HG03565 (cell line): ENCODE measurements at regions not wholly inside any gene's neighbourhood (a gene's known extent, or its start where the extent isn't known, plus 50 kb on each side); places are given as distances from the start of the nearest gene placed in this dataset.

ENCODE experiments used
- ATAC-seq: cut with Tn5 transposase; IDR thresholded peaks from one replicate; pipeline ENCODE4 v1.9.1; 2021; ENCODE audit warnings: mild to moderate bottlenecking, moderate library complexity; ENCODE audit not compliant: unreplicated experiment

- ATAC-seq, result no peak
Observed at GRCh38 chr16:80198311-80199299, 342.2 kb upstream of the DYNLRB2 start.

- no peak for ATAC-seq
Observed at GRCh38 chr16:80197741-80198201, 343.0 kb upstream of the DYNLRB2 start.

DNA sequence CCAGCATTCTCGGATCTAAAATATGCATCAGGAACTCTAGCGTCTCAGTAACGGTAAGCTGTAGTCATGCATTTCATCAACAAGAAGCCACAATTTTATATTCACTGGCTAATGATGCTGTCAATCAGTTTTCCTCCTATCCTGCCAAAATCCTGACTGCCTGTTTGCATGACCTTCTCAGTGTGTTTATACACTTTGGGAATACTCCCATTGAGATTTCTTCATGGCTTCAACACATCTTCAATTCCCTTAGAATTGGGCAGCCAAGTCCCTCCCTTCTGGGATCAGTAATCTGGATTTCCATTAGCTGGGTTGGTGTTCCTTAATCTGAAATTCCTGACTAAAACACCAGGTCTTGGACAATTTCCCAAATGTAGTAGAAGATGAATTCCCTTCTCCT lies 348.9 kb upstream of the DYNLRB2 start:
- no peak for ATAC-seq

- ATAC-seq, result no peak
Observed at GRCh38 chr16:80189476-80190175, 351.2 kb upstream of the DYNLRB2 start.

GRCh38 chr16:80176114-80176513 lies 364.7 kb upstream of the DYNLRB2 start:
- no peak for ATAC-seq

DNA sequence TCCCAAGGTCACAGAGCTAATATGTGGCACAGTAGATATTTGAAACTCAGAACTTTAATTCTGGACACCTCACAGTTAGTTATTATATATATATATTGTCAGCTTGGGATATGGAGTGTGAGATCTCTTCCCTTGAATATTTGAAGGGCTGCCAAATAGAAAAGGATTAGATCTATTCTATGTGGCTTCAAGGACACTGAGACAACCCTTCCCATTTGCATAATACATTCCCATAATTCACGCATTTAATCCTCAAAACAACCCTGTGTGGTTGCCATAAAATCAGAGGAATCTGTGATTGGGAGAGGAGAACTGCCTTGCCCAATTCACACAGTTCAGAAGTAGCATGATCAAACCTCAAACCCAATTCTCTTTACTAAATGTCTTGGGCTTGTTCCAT lies 365.8 kb upstream of the DYNLRB2 start:
- ATAC-seq, result no peak

DNA sequence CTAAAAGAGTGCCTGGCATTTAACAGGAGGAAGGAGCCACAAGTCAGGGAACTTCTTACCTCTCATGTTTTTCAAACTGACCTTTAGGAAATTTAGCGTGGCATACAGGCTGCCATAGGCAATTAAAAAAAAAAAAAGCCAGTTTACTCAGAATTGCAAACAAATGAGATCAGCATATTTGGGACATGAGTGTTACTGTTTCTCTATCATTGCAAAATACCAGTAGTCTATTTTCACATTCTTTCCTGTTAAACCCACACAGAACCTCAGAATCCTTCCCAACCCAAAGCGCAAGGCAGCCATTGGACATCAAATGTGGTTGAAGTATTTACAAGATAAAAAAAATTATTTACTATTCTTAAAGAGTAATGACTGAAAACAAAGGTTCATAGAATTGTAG lies 366.4 kb upstream of the DYNLRB2 start:
- no peak for ATAC-seq

- ATAC-seq, result no peak
Observed at GRCh38 chr16:80171746-80172145, 369.0 kb upstream of the DYNLRB2 start.

DNA sequence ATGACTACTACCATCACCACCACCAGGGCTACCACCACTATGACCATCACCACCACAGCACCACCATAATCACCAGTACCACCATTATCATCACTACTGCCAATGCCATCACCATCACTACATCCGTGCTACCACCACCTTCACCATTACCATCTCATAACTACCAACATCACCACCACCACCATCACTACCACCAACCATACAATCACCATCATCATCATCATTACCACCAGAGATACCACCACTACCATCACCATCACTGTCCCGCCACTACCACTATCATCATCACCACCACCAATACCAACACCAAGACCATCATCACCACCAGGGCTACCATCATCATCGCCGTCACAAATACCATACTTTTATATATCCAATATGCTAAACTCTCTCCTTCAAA lies 369.6 kb upstream of the DYNLRB2 start:
- no peak for ATAC-seq

GRCh38 chr16:80167657-80168390 lies 373.0 kb upstream of the DYNLRB2 start:
- ATAC-seq, result no peak

DNA sequence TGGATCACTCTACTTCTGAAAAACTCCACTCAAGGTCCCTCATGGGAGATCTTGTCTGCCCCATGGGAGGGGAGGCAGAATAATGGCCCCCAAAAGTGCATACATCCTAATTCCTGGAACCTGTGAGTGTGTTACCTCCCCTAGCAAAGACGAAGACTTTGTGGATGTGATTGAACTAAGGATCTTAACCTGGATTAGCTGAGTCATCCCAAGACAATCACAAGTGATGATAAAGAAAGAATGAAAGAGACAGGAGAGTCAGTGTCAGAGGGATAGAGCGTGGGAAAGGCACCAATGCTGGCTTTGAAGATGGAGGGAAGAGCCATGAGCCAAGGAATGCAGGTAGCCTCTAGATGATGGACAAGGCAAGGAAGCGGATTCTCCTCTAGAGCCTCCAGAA lies 374.7 kb upstream of the DYNLRB2 start:
- no peak for ATAC-seq

GRCh38 chr16:80164966-80165550 lies 375.7 kb upstream of the DYNLRB2 start:
- ATAC-seq, result no peak

DNA sequence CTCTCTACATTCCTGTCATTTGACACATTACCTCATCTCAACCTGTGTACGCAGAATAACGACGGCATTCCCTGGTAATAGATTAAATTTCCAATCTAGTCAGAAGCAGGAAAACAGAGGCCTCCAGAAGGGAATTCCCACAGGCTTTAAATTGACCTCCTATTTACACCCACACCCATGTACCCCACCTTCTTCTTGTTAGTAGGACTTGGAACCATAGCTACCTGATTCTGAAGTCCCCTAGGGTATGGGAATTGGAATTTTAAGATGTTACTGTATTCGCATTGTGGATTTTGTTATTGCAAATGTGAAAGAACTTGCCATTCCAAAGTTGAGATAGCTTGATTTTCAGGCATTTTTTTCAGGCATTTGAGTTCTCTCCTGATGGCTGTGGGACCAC lies 377.5 kb upstream of the DYNLRB2 start:
- no peak for ATAC-seq

DNA sequence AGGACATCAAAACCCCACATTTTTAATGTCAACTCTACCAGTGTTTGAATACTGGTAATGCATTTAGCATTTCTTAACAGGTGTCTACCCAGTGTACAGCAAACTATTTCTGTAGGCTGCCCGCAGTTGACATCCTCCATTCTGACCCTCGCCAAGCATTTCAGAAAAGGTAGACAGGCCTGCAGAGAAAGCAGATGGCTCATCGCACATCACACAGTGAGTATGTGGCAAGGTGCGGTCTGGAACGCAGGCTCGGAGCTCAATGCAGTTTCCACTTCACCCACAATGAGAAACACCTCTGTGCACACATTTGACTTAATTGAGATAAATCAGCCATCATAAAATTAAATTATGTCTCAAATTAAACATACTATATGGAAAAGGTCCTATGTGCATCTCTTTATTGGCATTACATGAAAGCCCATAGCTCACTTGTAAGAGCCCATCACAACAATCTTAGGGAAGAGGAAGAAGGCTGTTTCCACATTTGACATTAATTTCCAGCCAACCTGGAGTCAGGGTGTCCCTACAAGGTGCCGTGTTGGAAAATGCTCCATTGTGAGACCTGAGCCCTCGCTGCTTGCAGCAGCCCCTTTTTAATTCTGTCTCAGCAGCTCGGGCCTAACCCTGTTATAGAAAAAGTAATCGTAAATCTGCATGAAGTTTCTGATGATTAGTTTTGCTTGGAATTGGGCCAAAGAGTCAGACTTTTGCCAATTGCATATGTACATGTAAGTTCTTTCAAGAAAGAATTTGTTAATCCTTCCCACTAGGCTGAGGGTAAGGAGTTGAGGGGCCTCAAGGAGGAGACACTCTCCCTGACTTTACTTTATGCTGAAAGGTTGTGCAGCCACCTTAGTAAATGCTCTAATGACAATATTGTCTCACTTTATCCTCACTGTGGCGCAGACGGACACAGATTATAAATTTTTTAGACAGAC lies 378.7 kb upstream of the DYNLRB2 start:
- ATAC-seq, result no peak

DNA sequence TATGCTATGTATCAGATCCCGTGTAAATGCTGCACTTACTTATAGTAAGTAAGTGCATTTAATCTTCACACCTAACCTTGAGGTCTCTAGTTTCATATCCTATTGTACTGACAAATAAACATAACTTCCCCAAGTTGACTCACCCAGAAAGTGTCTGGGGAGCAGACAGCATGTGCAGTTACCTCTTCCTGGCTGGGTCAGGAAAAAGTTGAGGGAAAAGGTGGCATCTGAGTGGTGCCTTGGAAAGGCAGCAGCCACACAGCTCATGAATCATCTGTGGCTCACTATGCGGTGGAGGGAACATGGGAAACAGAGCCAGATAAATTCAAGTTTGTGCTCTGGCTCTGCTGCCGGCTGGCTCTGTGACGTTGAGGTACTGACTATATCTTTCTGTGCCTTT lies 382.0 kb upstream of the DYNLRB2 start:
- ATAC-seq, result no peak

DNA sequence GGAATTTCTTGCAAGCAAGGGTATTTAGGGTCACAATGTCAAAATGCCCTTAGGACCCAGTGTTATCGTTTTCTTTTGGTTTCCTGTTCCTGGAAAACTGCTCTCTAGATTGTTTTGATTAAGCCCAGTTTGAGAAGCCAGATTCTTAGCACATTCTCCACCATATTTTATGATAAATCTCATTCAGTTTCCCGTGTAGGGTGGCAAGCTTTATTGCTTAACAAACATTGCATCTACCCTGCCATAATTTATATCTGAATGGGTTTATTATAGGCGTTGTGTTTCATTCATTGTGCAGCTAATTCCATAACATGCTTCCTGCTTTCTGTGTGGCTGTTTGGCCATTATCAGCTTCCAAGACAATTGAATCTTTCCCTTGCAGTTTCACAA lies 389.1 kb upstream of the DYNLRB2 start:
- no peak for ATAC-seq

DNA sequence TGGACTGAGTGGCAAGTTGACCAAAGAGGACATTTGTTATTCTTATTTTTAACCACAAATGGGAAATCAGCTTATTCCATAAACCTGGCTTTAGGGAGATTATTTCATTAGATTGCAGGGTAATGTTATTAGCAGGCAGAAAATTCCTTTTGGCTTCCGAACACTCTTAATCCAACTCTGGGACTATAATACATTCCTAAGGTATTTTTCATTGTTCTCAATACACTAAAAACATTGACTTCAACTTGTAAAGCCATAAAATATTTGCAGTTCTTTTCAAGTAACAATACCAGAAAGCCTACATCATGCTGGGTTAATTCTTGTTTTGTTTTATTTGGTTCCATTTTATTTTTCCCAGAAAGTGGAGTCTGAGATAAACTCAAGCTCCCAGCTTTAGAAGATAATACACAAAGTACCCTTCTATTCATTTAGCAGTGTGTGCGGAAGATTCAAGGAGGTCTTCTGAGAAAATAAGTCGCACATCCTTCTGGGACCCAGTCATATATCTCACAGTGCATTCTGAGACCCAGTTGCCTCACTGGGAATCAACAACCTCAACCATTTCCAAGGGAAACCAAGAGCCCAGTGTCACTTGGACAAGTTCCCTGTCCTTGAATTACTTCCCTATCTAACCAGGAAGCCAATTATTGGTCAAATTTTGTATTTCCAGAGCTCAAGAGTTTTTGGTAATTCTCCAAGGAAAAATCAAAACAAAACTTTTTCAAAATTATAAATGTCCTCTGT lies 389.6 kb upstream of the DYNLRB2 start:
- no peak for ATAC-seq

GRCh38 chr16:80148826-80149225 lies 392.0 kb upstream of the DYNLRB2 start:
- no peak for ATAC-seq

- ATAC-seq, result no peak
Observed at GRCh38 chr16:80147026-80147655, 393.7 kb upstream of the DYNLRB2 start.
